Esophagus (tissue), 2 donors: ENCODE measurements at regions not wholly inside any gene's neighbourhood (a gene's known extent, or its start where the extent isn't known, plus 50 kb on each side); places are given as distances from the start of the nearest gene placed in this dataset.

Experiments used
- H3K27ac ChIP-seq, 2 donors: one replicate each; pipeline ENCODE4 v1.5.1; 2013; ENCODE audit warnings: low read depth in 2 of 2, mild to moderate bottlenecking in 2 of 2, inconsistent platforms in 1 of 2, low read length in 1 of 2, moderate library complexity in 1 of 2
- H3K27me3 ChIP-seq, 2 donors: one replicate each; pipeline ENCODE4 v1.6.1; 2013; ENCODE audit warnings: low read length in 2 of 2, control low read depth in 1 of 2, mild to moderate bottlenecking in 1 of 2; ENCODE audit not compliant: insufficient read depth in 2 of 2, control insufficient read depth in 1 of 2
- H3K36me3 ChIP-seq, 2 donors: one replicate each; pipeline ENCODE4 v1.6.1; 2013; ENCODE audit warnings: low read length in 1 of 2; ENCODE audit not compliant: control insufficient read depth in 2 of 2, insufficient read depth in 2 of 2
- H3K4me1 ChIP-seq, 2 donors: one replicate each; pipeline ENCODE4 v1.6.1; 2013; ENCODE audit warnings: low read length in 1 of 2; ENCODE audit not compliant: control insufficient read depth in 2 of 2, insufficient read depth in 2 of 2
- H3K4me3 ChIP-seq, 2 donors: one replicate each; pipeline ENCODE4 v1.5.1; 2013; ENCODE audit warnings: low read length in 2 of 2, mild to moderate bottlenecking in 2 of 2, low read depth in 1 of 2, moderate library complexity in 1 of 2
- H3K9me3 ChIP-seq, 2 donors: one replicate each; pipeline ENCODE4 v1.6.1; 2013; ENCODE audit warnings: mild to moderate bottlenecking in 2 of 2, low read depth in 1 of 2, low read length in 1 of 2, moderate library complexity in 1 of 2; ENCODE audit not compliant: control insufficient read depth in 2 of 2, insufficient read depth in 1 of 2
- WGBS, 2 donors: extraction: QIAGEN DNeasy Blood & Tissue Kit; methylation state at CpG; one replicate each; pipeline ENCODE4 v1.1.7; 2013; 5-methylcytosine and 5-hydroxymethylcytosine counted together
- donor health status: healthy with polysubstance abuse.
- donor health status: Bipolar disorder and iron deficiency.

GRCh38 chr13:85074543-85075313, 724.5 kb downstream of the SLITRK6 start:
- Histone ChIP-seq H3K36me3 (no peaks in the 10 kb centered on the region), H3K27ac (no peak overlapping the region), H3K4me1 (no peaks in the 10 kb centered on the region), H3K9me3 (no peaks in the 10 kb centered on the region), H3K4me3 (no peak overlapping the region), H3K27me3 (no peaks in the 10 kb centered on the region)
- 69 to 79% methylated on average over 5 of the region's 5 CpGs for WGBS, 2 donors

- Histone ChIP-seq H3K36me3 (no peaks in the 10 kb centered on the region), H3K9me3 (no peaks in the 10 kb centered on the region), H3K4me3 (no peak overlapping the region), H3K27ac (no peak overlapping the region), H3K4me1 (no peaks in the 10 kb centered on the region), H3K27me3 (no peaks in the 10 kb centered on the region)
- 87 to 93% methylated on average over 3 of the region's 3 CpGs for WGBS, 2 donors
These were observed 731.0 kb downstream of the SLITRK6 start for GRCh38 chr13:85068231-85068630.

GRCh38 chr13:85040215-85040614, 759.0 kb downstream of the SLITRK6 start:
- H3K27ac ChIP-seq = no peak overlapping the region
- no peaks in the 10 kb centered on the region for H3K9me3 ChIP-seq
- WGBS, 2 donors = 77 to 80% methylated on average over 1 of the region's 1 CpG

GRCh38 chr13:85031771-85032170, 767.4 kb downstream of the SLITRK6 start:
- no peak overlapping the region for H3K4me3 ChIP-seq
- no peaks in the 10 kb centered on the region for H3K27me3 ChIP-seq
- WGBS, 2 donors = 56 to 71% methylated on average over 1 of the region's 1 CpG
- no peak overlapping the region for H3K27ac ChIP-seq
- H3K9me3 ChIP-seq = peaks cover 2 to 3% of the 10 kb centered on the region in 2 donors
- H3K36me3 ChIP-seq = no peaks in the 10 kb centered on the region
- H3K4me1 ChIP-seq = no peaks in the 10 kb centered on the region

More at GRCh38 chr13:85040215-85040614, 759.0 kb downstream of the SLITRK6 start:
- Histone ChIP-seq H3K4me3 (no peak overlapping the region), H3K27me3 (no peaks in the 10 kb centered on the region), H3K4me1 (no peaks in the 10 kb centered on the region), H3K36me3 (no peaks in the 10 kb centered on the region)

- Histone ChIP-seq H3K27ac (no peak overlapping the region), H3K9me3 (peaks cover 2 to 3% of the 10 kb centered on the region in 2 donors), H3K36me3 (no peaks in the 10 kb centered on the region), H3K4me1 (no peaks in the 10 kb centered on the region), H3K27me3 (no peaks in the 10 kb centered on the region), H3K4me3 (no peak overlapping the region)
- WGBS, 2 donors = 91 to 94% methylated on average over 3 of the region's 3 CpGs
These were observed 771.2 kb downstream of the SLITRK6 start for GRCh38 chr13:85028035-85028434.

- WGBS, 2 donors = 77 to 78% methylated on average over 1 of the region's 1 CpG
- H3K36me3 ChIP-seq = no peaks in the 10 kb centered on the region
- H3K4me1 ChIP-seq = no peaks in the 10 kb centered on the region
- H3K27me3 ChIP-seq = no peaks in the 10 kb centered on the region
- no peak overlapping the region for H3K4me3 ChIP-seq
- no peak overlapping the region for H3K27ac ChIP-seq
- H3K9me3 ChIP-seq = peaks cover 0 to 3% of the 10 kb centered on the region in 2 donors
These were observed 780.1 kb downstream of the SLITRK6 start for GRCh38 chr13:85019121-85019520.

GRCh38 chr13:85013006-85013405, 786.2 kb downstream of the SLITRK6 start:
- H3K27me3 ChIP-seq = no peaks in the 10 kb centered on the region
- no peak overlapping the region for H3K27ac ChIP-seq
- H3K4me3 ChIP-seq = no peak overlapping the region
- H3K9me3 ChIP-seq = no peaks in the 10 kb centered on the region
- no peaks in the 10 kb centered on the region for H3K36me3 ChIP-seq
- H3K4me1 ChIP-seq = no peaks in the 10 kb centered on the region

GRCh38 chr13:85009447-85009846, 789.8 kb downstream of the SLITRK6 start:
- H3K36me3 ChIP-seq = no peaks in the 10 kb centered on the region
- WGBS, 2 donors = 74 to 79% methylated on average over 3 of the region's 3 CpGs
- H3K9me3 ChIP-seq = no peaks in the 10 kb centered on the region
- no peak overlapping the region for H3K27ac ChIP-seq
- no peaks in the 10 kb centered on the region for H3K4me1 ChIP-seq
- no peak overlapping the region for H3K4me3 ChIP-seq
- H3K27me3 ChIP-seq = no peaks in the 10 kb centered on the region

- Histone ChIP-seq H3K4me1 (no peaks in the 10 kb centered on the region), H3K9me3 (no peaks in the 10 kb centered on the region), H3K36me3 (no peaks in the 10 kb centered on the region), H3K27me3 (no peaks in the 10 kb centered on the region), H3K27ac (no peak overlapping the region), H3K4me3 (no peak overlapping the region)
- 82 to 84% methylated on average over 1 of the region's 1 CpG for WGBS, 2 donors
These were observed 800.0 kb downstream of the SLITRK6 start for GRCh38 chr13:84999252-84999651.

- no peak overlapping the region for H3K4me3 ChIP-seq
These were observed 800.5 kb downstream of the SLITRK6 start for GRCh38 chr13:84998681-84999080.

More at GRCh38 chr13:84998681-84999080, 800.5 kb downstream of the SLITRK6 start:
- Histone ChIP-seq H3K36me3 (no peaks in the 10 kb centered on the region), H3K9me3 (no peaks in the 10 kb centered on the region), H3K4me1 (no peaks in the 10 kb centered on the region), H3K27me3 (no peaks in the 10 kb centered on the region), H3K27ac (no peak overlapping the region)
